ENCODE measurements at regions not wholly inside any gene's neighbourhood (a gene's known extent, or its start where the extent isn't known, plus 50 kb on each side); places are given as distances from the start of the nearest gene placed in this dataset.

- TF ChIP-seq CTCF (IDR thresholded peaks at IDR 0.05) (no peak), POLR2A (IDR thresholded peaks at IDR 0.05) (no peak), EP300 (IDR thresholded peaks at IDR 0.05) (no peak)
Observed at GRCh38 chr11:22556381-22556780, 69.2 kb downstream of the FANCF start.
